SU-DHL-6 (cell line): ENCODE measurements at regions not wholly inside any gene's neighbourhood (a gene's known extent, or its start where the extent isn't known, plus 50 kb on each side); places are given as distances from the start of the nearest gene placed in this dataset.

Experiments
- EZH2phosphoT487 ChIP-seq: fragments of 200-600 bp; sonication (generic), shearing (Covaris generic); conservative IDR thresholded peaks from 2 replicates; pipeline ENCODE4 v1.6.1; 2018; ENCODE audit warnings: mild to moderate bottlenecking, antibody characterized with exemption, low read length, moderate library complexity, mixed read lengths
- TF ChIP-seq, protein P1 (sequence below): fragments of 200-600 bp; sonication (generic); IDR thresholded peaks from one replicate; pipeline ENCODE4 v1.5.1; 2017; ENCODE audit warnings: antibody characterized with exemption, mild to moderate bottlenecking, low read length, moderate library complexity; ENCODE audit not compliant: insufficient read depth, poor library complexity, severe bottlenecking

DNA sequence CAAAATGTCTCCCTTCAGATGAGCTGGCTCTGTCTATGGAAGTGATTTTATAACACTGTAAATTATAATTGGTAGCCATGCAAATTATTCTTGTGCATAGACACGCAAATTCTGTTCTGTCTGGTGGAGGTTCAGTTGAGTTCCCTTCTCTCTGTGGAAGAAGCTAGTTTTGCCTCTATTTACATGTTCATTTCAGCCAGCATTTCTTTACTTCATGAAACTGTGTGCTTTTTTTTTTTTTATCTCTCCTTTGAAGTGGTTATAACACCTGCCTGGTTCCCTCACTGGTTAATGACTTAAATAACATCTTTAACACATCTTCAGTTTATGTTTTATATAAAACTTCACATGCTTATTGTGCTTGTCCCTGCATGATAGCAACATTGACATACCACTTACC is 149.4 kb upstream of the FBXL7 start:
- TF ChIP-seq, protein P1, sequence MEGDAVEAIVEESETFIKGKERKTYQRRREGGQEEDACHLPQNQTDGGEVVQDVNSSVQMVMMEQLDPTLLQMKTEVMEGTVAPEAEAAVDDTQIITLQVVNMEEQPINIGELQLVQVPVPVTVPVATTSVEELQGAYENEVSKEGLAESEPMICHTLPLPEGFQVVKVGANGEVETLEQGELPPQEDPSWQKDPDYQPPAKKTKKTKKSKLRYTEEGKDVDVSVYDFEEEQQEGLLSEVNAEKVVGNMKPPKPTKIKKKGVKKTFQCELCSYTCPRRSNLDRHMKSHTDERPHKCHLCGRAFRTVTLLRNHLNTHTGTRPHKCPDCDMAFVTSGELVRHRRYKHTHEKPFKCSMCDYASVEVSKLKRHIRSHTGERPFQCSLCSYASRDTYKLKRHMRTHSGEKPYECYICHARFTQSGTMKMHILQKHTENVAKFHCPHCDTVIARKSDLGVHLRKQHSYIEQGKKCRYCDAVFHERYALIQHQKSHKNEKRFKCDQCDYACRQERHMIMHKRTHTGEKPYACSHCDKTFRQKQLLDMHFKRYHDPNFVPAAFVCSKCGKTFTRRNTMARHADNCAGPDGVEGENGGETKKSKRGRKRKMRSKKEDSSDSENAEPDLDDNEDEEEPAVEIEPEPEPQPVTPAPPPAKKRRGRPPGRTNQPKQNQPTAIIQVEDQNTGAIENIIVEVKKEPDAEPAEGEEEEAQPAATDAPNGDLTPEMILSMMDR: no peak
- TF ChIP-seq EZH2phosphoT487: no peak
